ENCODE measurements at regions not wholly inside any gene's neighbourhood (a gene's known extent, or its start where the extent isn't known, plus 50 kb on each side); places are given as distances from the start of the nearest gene placed in this dataset.
"Not testable (repeated sequence)": the region's sequence is repeated elsewhere in the genome, so short reads cannot be mapped to it uniquely, and the experiment has no call there.

- TF ChIP-seq CTCF (IDR thresholded peaks at IDR 0.05; ENCODE audit: low read length) (peak; percentile 41), EZH2phosphoT487 (IDR thresholded peaks at IDR 0.05; ENCODE audit: low read length) (no peak)
- H3K4me1 ChIP-seq (ENCODE audit: low read length), result no peaks in the 10 kb centered on the region
- no peak overlapping the region for H3K27ac ChIP-seq (ENCODE audit: low read length)
- no peak overlapping the region for H3K4me3 ChIP-seq (ENCODE audit: low read length)
- peak; percentile 44 for DNase-seq
- H3K9ac ChIP-seq (ENCODE audit: low read length), result no peak overlapping the region
- no peaks in the 10 kb centered on the region for H4K20me1 ChIP-seq (ENCODE audit: insufficient read depth, low read length)
- H3K4me2 ChIP-seq (ENCODE audit: low read depth, low read length), result no peak overlapping the region
- no peaks in the 10 kb centered on the region for H3K36me3 ChIP-seq (replicated peaks; ENCODE audit: insufficient read depth, low read length)
- H3K9me2 ChIP-seq (replicated peaks; ENCODE audit: insufficient read depth, low read length), result no peaks in the 10 kb centered on the region
- H3F3A ChIP-seq (ENCODE audit: insufficient read depth, low read length), result no peaks in the 10 kb centered on the region
- no peaks in the 10 kb centered on the region for H3K9me3 ChIP-seq (replicated peaks; ENCODE audit: insufficient read depth, low read length)
- H2AFZ ChIP-seq (ENCODE audit: low read length), result no peak overlapping the region
- H3K27me3 ChIP-seq (replicated peaks; ENCODE audit: insufficient read depth, low read length), result no peaks in the 10 kb centered on the region
- no peaks in the 10 kb centered on the region for H3K79me2 ChIP-seq (ENCODE audit: low read length)
Measured at GRCh38 chr6:66496659-66497058, 789.6 kb upstream of the EYS start.

DNA sequence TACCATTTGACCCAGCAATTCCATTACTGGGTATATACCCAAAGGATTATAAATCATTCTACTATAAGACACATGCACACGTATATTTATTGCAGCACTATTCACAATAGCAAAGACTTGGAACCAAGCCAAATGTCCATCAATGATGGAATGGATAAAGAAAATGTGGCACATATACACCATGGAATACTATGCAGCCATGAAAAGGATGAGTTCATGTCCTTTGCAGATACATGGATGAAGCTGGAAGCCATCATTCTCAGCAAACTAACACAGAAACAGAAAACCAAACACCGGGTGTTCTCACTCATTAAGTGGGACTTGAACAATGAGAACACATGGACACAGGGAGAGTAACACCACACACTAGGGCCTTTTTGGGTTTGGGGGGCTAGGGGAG is 787.6 kb upstream of the EYS start:
- not testable (repeated sequence) for H3K9me2 ChIP-seq (replicated peaks; ENCODE audit: insufficient read depth, low read length); H3K9me3 ChIP-seq (replicated peaks; ENCODE audit: insufficient read depth, low read length); H2AFZ ChIP-seq (ENCODE audit: low read length); H3K27me3 ChIP-seq (replicated peaks; ENCODE audit: insufficient read depth, low read length); H3K4me3 ChIP-seq (ENCODE audit: low read length); H3K36me3 ChIP-seq (replicated peaks; ENCODE audit: insufficient read depth, low read length); DNase-seq; H3K9ac ChIP-seq (ENCODE audit: low read length); H3K79me2 ChIP-seq (ENCODE audit: low read length); H3K4me1 ChIP-seq (ENCODE audit: low read length); H3F3A ChIP-seq (ENCODE audit: insufficient read depth, low read length); H3K27ac ChIP-seq (ENCODE audit: low read length); H4K20me1 ChIP-seq (ENCODE audit: insufficient read depth, low read length); H3K4me2 ChIP-seq (ENCODE audit: low read depth, low read length)

GRCh38 chr6:66489269-66489987 is 782.4 kb upstream of the EYS start:
- Histone ChIP-seq H3K4me1 (ENCODE audit: low read length) (no peaks in the 10 kb centered on the region), H3K79me2 (ENCODE audit: low read length) (no peaks in the 10 kb centered on the region), H3K9ac (ENCODE audit: low read length) (no peak overlapping the region), H3F3A (ENCODE audit: insufficient read depth, low read length) (no peaks in the 10 kb centered on the region), H4K20me1 (ENCODE audit: insufficient read depth, low read length) (no peaks in the 10 kb centered on the region), H3K4me3 (ENCODE audit: low read length) (no peak overlapping the region), H3K4me2 (ENCODE audit: low read depth, low read length) (no peak overlapping the region), H3K27me3 (replicated peaks; ENCODE audit: insufficient read depth, low read length) (no peaks in the 10 kb centered on the region), H3K36me3 (replicated peaks; ENCODE audit: insufficient read depth, low read length) (no peaks in the 10 kb centered on the region), H3K27ac (ENCODE audit: low read length) (no peak overlapping the region), H2AFZ (ENCODE audit: low read length) (no peak overlapping the region), H3K9me2 (replicated peaks; ENCODE audit: insufficient read depth, low read length) (no peaks in the 10 kb centered on the region), H3K9me3 (replicated peaks; ENCODE audit: insufficient read depth, low read length) (no peaks in the 10 kb centered on the region)
- TF ChIP-seq CTCF (IDR thresholded peaks at IDR 0.05; ENCODE audit: low read length), result no peak
- TF ChIP-seq EZH2 (optimal IDR thresholded peaks at IDR 0.05; ENCODE audit: low read depth, low read length), result no peak
- TF ChIP-seq EZH2phosphoT487 (IDR thresholded peaks at IDR 0.05; ENCODE audit: low read length), result no peak
- no peak for DNase-seq

- no peaks in the 10 kb centered on the region for H3F3A ChIP-seq (ENCODE audit: insufficient read depth, low read length)
- no peak overlapping the region for H3K9ac ChIP-seq (ENCODE audit: low read length)
- TF ChIP-seq CTCF (IDR thresholded peaks at IDR 0.05; ENCODE audit: low read length), result no peak
- no peak for TF ChIP-seq EZH2 (optimal IDR thresholded peaks at IDR 0.05; ENCODE audit: low read depth, low read length)
- TF ChIP-seq EZH2phosphoT487 (IDR thresholded peaks at IDR 0.05; ENCODE audit: low read length), result no peak
- no peak overlapping the region for H2AFZ ChIP-seq (ENCODE audit: low read length)
- H3K9me2 ChIP-seq (replicated peaks; ENCODE audit: insufficient read depth, low read length), result no peaks in the 10 kb centered on the region
- no peaks in the 10 kb centered on the region for H3K9me3 ChIP-seq (replicated peaks; ENCODE audit: insufficient read depth, low read length)
- H3K4me2 ChIP-seq (ENCODE audit: low read depth, low read length), result no peak overlapping the region
- no peak overlapping the region for H3K27ac ChIP-seq (ENCODE audit: low read length)
- H3K4me3 ChIP-seq (ENCODE audit: low read length), result no peak overlapping the region
- H3K27me3 ChIP-seq (replicated peaks; ENCODE audit: insufficient read depth, low read length), result no peaks in the 10 kb centered on the region
- no peaks in the 10 kb centered on the region for H3K79me2 ChIP-seq (ENCODE audit: low read length)
- no peaks in the 10 kb centered on the region for H3K4me1 ChIP-seq (ENCODE audit: low read length)
- no peaks in the 10 kb centered on the region for H3K36me3 ChIP-seq (replicated peaks; ENCODE audit: insufficient read depth, low read length)
- DNase-seq, result no peak
- H4K20me1 ChIP-seq (ENCODE audit: insufficient read depth, low read length), result no peaks in the 10 kb centered on the region
Measured at GRCh38 chr6:66481216-66481615, 774.2 kb upstream of the EYS start.
